ENCODE measurements at regions not wholly inside any gene's neighbourhood (a gene's known extent, or its start where the extent isn't known, plus 50 kb on each side); places are given as distances from the start of the nearest gene placed in this dataset.

GRCh38 chr6:6781873-6782227, 193.3 kb downstream of the LY86 start:
- DNase-seq (ENCODE audit: low read depth in 2 of 2) = no peak

DNA sequence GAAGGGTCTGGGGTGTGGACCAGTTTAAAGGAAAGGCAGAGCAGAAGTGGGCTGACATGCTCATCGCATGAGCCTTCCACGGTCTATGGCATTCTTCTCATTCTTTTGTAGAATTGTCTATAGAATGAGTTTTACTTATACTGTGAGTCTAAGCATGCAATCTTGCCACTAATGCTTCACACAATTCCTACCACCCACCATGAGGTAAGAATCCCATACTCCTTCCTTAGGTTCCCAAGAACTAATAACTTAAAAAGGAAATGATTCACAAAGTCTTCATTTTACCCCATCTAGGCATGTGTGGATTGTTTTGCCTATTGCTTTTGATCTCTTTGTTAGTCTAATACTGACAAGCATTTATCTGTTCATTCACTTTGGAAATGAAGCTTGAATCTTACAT, 195.2 kb downstream of the LY86 start:
- DNase-seq (ENCODE audit: low read depth in 2 of 2) = no peak

DNA sequence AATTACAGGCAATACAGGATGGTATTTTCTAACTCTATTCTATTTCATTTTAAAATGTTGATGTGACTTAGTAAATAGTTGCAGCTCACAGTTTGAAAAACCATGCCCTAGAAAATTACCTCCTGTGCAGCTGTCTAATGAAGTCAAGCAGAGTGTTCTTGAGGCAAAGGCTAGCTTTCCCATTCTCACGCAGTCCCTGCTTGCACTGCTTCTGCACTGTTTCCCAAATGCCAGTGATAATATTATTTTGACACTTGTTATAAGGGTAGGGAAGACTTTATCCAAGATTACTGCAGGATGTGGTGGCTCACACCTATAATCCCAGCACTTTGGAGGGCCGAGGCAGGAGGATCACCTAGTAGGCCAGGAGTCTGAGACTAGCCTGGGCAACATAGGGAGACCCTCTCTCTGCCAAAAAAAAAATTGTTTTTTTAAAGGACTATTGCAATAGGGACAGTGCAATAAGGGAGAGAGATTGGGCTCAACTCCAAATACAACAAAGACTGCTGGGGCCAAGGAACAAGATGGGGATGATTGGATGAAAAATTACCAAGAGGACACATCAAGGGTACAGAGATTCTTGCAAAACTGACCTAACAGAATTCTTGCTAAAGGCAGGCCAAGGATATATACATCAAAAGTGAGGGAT, 196.1 kb downstream of the LY86 start:
- no peak for DNase-seq (ENCODE audit: low read depth in 2 of 2)

GRCh38 chr6:6785163-6785521, 196.6 kb downstream of the LY86 start:
- DNase-seq (ENCODE audit: low read depth in 2 of 2) = no peak

DNA sequence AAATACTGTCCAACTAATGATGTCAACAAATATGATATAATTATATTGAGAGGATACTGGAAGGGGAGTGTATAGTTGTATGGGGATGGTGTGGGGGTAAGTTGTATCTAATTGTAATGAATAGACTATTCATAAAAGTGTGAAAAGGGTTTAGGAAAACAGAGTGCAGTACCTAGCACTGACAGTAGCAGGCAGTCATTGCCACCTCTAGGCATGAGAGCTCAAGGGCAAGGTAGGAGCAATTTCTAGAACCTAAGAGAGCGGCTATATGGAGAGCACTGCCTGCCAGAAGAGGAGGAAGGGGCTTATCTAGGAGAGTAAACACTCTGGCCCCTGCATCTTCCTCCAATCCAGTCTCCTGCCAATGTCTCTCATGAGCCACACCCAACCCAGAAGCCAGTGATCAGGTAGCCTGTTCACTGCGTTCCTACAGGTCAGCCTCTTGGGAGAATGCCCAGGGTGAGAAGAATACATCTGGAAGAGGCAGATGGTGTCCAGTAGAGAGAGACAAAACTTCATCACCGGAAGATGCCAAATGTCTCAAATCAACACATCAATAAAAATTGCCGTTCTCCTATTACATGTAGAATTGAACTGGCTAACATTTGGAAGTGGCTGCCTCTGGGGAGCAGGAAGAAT, 200.0 kb downstream of the LY86 start:
- DNase-seq (ENCODE audit: low read depth in 2 of 2) = no peak

- no peak for DNase-seq (ENCODE audit: low read depth in 2 of 2)
Observed at GRCh38 chr6:6790393-6790792, 201.9 kb downstream of the LY86 start.

DNA sequence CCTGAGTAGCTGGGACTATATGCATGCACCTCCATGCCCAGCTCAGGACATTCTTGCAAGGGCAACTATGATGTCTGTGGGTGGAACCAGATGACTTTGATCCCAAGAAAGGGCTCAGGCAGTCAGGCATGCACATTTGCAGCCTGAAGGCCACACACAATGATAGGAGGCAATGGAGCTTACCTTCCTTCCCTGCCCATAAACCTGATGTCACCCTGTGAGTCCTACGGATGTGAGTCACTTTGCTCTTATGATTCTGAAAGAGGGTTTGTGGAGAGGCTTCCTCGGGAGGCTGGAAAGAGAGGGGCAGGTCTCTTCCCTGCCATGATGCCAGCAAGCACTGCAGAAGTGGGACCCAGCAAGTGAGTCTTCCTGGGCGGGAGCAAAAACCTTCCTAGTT, 202.4 kb downstream of the LY86 start:
- DNase-seq (ENCODE audit: low read depth in 2 of 2) = no peak

DNA sequence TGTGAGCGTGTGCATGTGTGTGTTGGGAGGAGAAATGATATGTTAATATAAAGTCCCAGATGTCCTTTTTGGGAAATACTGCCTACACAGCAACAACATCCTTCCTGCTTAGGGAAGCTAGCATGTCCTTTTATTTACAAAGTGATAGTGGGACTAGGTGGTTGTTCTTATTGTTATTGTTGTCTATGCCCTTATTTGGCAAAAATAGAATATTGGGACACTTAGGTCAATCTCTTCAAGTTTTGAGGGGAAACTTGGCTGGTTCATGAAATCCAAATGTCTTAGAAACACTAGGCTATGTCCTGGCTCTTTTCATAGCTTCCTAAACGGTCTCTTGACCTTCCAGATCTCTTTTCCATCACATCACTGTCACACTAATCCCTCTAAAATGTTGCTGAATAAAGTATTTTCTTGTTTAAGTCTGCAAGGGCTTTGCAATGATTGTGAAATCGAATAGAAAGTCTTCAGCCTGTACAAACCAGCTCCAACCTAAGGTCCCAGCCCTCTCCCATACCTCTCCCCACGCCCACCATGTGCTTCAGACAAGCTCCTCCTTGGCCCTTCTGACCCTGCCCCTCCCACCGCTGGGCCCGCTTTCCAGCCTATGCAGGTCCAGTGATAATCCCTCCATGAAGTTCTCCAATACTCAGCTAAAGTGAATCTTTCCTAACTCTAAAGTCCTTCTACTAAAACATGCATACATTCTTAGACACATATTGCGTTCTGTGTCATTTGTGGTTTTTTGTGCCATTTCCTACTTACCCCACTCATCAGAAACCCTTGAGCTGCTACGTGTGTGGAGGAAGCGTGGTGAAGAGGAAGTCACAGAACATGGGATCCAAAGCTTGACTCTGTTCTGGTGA, 205.1 kb downstream of the LY86 start:
- DNase-seq (ENCODE audit: low read depth in 2 of 2) = no peak

DNA sequence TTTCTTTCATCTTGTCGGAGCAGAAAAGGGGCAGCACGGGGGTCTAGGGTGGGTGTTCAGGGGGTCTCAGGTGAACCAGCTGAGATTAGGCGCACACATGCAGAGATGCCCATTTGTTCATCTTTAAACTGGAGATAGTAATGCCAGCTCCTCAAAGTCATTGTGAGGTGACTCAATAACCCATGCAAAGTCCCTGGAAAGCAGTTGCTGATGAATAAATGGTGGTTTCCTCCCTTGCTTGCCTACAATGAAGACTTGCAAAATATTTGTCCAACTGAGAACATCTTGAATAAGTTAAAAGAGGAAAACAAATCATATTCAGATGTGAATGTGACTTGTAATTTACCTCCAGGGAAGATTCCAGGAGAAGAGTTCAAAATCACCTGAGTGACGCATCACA, 206.9 kb downstream of the LY86 start:
- DNase-seq (ENCODE audit: low read depth in 2 of 2) = no peak

- DNase-seq (ENCODE audit: low read depth in 2 of 2) = no peak
Observed at GRCh38 chr6:6796818-6797217, 208.3 kb downstream of the LY86 start.

- DNase-seq (ENCODE audit: low read depth in 2 of 2) = no peak
Observed at GRCh38 chr6:6798448-6798860, 209.9 kb downstream of the LY86 start.

GRCh38 chr6:6801005-6801335, 212.4 kb downstream of the LY86 start:
- DNase-seq (ENCODE audit: low read depth in 2 of 2) = no peak

DNA sequence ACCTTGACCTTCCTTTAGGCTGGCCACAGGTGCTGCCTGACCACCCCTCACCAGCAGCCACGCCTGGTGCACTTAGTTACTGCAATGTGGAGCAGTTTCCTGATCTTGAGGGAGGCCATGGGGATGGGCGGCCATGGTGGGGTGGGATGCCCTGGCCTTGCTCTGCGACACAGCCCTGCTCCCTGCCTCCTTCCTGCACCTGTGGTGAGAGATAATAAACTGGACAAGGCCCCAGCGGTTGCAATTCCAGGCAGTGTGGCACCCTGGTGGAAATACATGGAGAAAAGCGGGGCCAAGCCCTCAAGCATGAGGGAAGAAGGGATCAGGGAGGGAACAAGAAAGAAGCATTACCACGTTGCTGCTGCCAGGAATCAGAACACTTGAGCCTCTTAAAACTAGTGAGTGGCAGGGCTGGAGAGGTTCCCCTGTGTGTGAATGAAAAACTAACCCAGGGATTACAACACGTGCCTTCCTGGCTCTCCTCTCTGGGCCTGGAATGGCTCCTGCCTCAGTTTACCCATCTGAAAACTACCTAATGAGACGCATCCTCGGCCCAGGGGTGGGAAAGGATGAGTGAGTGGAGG, 213.2 kb downstream of the LY86 start:
- no peak for DNase-seq (ENCODE audit: low read depth in 2 of 2)

DNA sequence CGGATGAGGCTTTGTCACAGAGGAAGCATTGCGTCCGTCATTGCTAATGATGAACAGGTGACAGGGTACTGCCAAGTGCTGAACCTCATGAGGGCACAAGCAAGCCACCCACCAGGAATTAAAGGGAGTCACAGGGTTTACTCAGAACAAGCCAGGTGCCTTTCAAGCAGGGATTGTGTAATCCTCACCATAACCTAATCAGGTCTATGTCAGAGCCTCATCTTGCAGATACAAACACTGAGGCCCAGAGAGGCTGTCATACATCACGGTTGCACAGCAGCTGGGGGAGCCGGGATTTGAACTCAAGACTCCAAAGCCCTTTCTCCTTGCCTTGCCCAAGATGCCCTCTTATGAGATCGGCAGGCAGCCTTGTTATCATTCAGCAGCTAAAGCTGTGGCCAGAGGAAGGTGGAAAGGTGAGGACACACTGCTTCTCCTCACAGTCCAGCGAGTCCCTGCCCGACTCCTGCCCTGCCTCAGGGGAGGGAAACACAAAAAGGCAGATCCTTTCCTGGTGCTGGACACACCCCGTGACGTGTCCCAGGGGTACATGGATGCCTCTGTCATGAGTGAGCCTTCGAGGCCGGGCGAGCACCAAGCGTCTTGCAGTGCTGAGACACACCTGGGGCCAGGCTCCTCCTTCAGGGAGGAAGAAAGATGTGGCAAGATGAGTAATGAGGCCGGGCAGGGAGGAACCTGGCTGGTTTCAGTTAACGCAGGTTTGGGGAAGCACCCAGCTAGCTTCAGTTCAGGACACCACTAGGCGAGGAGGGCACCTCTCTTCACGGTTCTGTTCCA, 214.9 kb downstream of the LY86 start:
- DNase-seq (ENCODE audit: low read depth in 2 of 2) = no peak

GRCh38 chr6:6804843-6805615, 216.5 kb downstream of the LY86 start:
- DNase-seq (ENCODE audit: low read depth in 2 of 2) = no peak

DNA sequence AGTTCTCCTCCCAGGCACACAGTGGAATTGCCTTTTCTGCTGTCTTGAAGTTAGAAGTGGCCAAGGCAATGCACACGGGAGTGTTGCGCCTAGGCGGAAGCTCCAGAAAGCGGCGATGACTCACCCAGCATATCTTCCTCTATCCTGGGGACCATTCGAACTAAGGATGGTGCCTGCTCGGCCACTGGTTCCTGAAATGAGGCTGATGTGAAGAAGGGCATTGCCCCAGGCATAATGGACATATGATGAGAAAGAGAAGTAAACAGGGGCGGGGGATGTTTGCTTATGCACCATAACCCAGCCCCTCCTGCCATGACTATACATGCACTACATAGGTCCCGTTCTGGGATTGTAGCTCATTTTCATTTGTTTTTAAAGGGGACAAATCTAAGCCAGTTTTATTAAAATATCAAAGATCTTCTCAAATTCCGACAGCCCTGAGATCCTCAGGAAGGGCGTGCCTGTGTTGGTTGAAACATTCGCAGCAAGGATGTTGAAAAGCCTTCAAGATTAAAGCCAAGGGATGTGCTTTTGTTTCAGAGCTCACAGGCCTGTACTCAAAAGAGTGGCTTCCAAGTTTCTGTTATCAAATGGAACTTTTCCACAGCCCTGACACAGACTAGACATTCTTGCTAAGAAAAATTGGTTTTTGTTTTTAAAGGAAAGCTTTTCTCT, 218.5 kb downstream of the LY86 start:
- no peak for DNase-seq (ENCODE audit: low read depth in 2 of 2)

DNA sequence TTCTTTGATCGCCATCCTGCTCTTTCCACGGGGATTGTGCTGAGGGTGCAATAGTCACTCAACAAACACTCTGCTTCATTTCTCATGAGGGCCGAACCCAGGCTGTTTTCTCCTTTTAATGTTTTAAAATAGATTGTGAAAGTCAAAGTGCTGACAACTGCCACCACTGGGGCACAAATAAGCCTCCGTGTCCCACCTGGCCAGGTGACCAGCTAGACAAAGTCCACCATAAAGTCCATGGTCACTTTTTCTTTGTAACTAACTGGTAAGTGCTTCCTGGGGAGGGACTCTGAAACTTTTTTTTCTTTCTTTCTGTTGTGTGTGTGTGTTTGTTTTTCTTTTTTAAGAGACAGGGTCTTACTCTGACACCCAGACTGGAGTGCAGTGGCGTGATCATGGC, 219.8 kb downstream of the LY86 start:
- DNase-seq (ENCODE audit: low read depth in 2 of 2) = no peak

GRCh38 chr6:6808915-6809314, 220.4 kb downstream of the LY86 start:
- no peak for DNase-seq (ENCODE audit: low read depth in 2 of 2)

DNA sequence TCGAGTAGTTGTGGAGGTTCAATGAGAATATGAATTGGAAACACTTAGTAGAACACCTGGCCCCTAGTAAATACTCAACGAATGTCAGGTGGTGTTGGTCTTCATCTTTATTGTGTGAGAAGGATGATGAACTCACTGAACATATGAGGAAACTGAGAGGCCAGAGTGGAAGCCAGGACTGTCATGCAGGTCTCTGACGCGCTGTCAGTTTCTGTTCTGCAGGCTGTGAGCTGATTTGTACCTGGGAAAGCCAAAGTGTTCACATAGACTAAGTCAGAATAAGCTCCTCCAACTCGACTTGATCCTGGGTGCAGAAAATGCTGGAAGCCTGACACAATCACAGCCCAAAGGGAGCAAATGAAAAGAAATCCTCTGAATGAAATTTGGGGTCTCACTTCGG, 222.2 kb downstream of the LY86 start:
- DNase-seq (ENCODE audit: low read depth in 2 of 2) = no peak

- no peak for DNase-seq (ENCODE audit: low read depth in 2 of 2)
Observed at GRCh38 chr6:6811128-6812009, 222.8 kb downstream of the LY86 start.
